Endodermal cell (in vitro differentiated cells): ENCODE measurements at regions not wholly inside any gene's neighbourhood (a gene's known extent, or its start where the extent isn't known, plus 50 kb on each side); places are given as distances from the start of the nearest gene placed in this dataset.
"Not testable (repeated sequence)": the region's sequence is repeated elsewhere in the genome, so short reads cannot be mapped to it uniquely, and the experiment has no call there.

Experiments used
- DNase-seq: peaks from one replicate; pipeline ENCODE4 v3.0.0-alpha.2; 2017
- H3K27ac ChIP-seq: 2 replicates; pipeline ENCODE4 v1.5.1; 2013; ENCODE audit warnings: mild to moderate bottlenecking, low read depth, low read length, moderate library complexity
- H3K27me3 ChIP-seq: 2 replicates; pipeline ENCODE4 v1.6.1; 2013; ENCODE audit warnings: mild to moderate bottlenecking, low read length, moderate library complexity; ENCODE audit not compliant: insufficient read depth, control insufficient read depth, poor library complexity, severe bottlenecking
- H3K36me3 ChIP-seq: 2 replicates; pipeline ENCODE4 v1.7.0; 2013; ENCODE audit warnings: mild to moderate bottlenecking, low read length, moderate library complexity; ENCODE audit not compliant: control insufficient read depth, insufficient read depth
- H3K4me1 ChIP-seq: one replicate; pipeline ENCODE4 v1.7.0; 2013; ENCODE audit warnings: low read length; ENCODE audit not compliant: control insufficient read depth, insufficient read depth
- H3K4me3 ChIP-seq: 2 replicates; pipeline ENCODE4 v1.5.1; 2013; ENCODE audit warnings: mild to moderate bottlenecking, low read length, moderate library complexity
- H3K9ac ChIP-seq: 2 replicates; pipeline ENCODE4 v1.6.1; 2013; ENCODE audit warnings: mild to moderate bottlenecking, low read length, moderate library complexity; ENCODE audit not compliant: poor library complexity, severe bottlenecking; ENCODE audit errors: extremely low read depth
- H3K9me3 ChIP-seq: 2 replicates; pipeline ENCODE4 v1.6.1; 2013; ENCODE audit warnings: mild to moderate bottlenecking, low read length, moderate library complexity; ENCODE audit not compliant: control insufficient read depth
- H3K27ac Mint-ChIP-seq: 2 replicates; pipeline ENCODE4 v1.8.0; 2020; ENCODE audit warnings: mixed read lengths
- H3K27me3 Mint-ChIP-seq: 2 replicates; pipeline ENCODE4 v1.8.0; 2021; ENCODE audit warnings: mild to moderate bottlenecking, mixed read lengths; ENCODE audit not compliant: insufficient read depth
- H3K36me3 Mint-ChIP-seq: 2 replicates; pipeline ENCODE4 v1.8.0; 2020; ENCODE audit warnings: low read depth, mixed read lengths
- H3K4me1 Mint-ChIP-seq: 2 replicates; pipeline ENCODE4 v1.8.0; 2020; ENCODE audit warnings: mixed read lengths
- H3K4me3 Mint-ChIP-seq: 2 replicates; pipeline ENCODE4 v1.8.0; 2020; ENCODE audit warnings: mild to moderate bottlenecking, moderate library complexity, mixed read lengths
- H3K9me3 Mint-ChIP-seq: 2 replicates; pipeline ENCODE4 v1.8.0; 2020; ENCODE audit warnings: mild to moderate bottlenecking, mixed read lengths
- WGBS, 2 experiments: methylation state at CpG; one replicate each; pipeline versions ENCODE4 v1.1.5 to v1.1.7; 2013; ENCODE audit warnings: missing lambda C conversion rate in 2 of 2, mixed read lengths in 1 of 2; ENCODE audit not compliant: insufficient coverage in 1 of 2, insufficient read length in 1 of 2; 5-methylcytosine and 5-hydroxymethylcytosine counted together
- TF ChIP-seq, protein P1 (sequence below): fragments of 200-600 bp; sonication (generic); conservative IDR thresholded peaks from 2 replicates; pipeline ENCODE4 v1.5.0; 2021; ENCODE audit warnings: antibody characterized with exemption, mild to moderate bottlenecking

DNA sequence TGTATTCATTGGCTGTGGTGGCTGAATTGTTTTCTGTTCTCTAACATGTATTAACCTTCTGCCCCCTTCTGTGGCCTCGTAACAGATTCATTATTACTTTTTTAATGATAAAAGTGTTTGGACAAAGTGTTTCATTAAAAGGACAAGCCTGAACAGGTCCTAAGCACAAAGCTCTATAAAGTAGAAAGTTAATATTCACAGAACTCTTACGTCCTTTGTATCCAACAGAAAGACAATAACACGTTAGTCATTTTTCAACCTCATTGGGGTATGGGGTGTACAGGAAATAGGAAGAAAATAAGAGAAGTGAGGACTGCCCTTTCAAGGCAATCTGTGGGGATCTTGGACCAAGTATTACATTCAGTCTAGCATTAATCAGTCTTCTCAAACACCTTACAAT lies 105.5 kb upstream of the RGPD4 start:
- no peaks in the 10 kb centered on the region for H3K4me1 ChIP-seq
- H3K4me3 ChIP-seq = no peak overlapping the region
- H3K36me3 ChIP-seq = no peaks in the 10 kb centered on the region
- 96% methylated on average over 3 of the region's 3 CpGs; no CpG with 5 or more reads in 1 of the 2 experiments for WGBS, 2 experiments
- H3K27me3 Mint-ChIP-seq = no peaks in the 10 kb centered on the region
- no peaks in the 10 kb centered on the region for H3K36me3 Mint-ChIP-seq
- no peaks in the 10 kb centered on the region for H3K9me3 ChIP-seq
- no peak overlapping the region for H3K27ac ChIP-seq
- H3K4me3 Mint-ChIP-seq = no peak overlapping the region
- H3K27ac Mint-ChIP-seq = no peak overlapping the region
- no peak for DNase-seq
- peaks cover 4% of the 10 kb centered on the region for H3K4me1 Mint-ChIP-seq
- TF ChIP-seq, protein P1, sequence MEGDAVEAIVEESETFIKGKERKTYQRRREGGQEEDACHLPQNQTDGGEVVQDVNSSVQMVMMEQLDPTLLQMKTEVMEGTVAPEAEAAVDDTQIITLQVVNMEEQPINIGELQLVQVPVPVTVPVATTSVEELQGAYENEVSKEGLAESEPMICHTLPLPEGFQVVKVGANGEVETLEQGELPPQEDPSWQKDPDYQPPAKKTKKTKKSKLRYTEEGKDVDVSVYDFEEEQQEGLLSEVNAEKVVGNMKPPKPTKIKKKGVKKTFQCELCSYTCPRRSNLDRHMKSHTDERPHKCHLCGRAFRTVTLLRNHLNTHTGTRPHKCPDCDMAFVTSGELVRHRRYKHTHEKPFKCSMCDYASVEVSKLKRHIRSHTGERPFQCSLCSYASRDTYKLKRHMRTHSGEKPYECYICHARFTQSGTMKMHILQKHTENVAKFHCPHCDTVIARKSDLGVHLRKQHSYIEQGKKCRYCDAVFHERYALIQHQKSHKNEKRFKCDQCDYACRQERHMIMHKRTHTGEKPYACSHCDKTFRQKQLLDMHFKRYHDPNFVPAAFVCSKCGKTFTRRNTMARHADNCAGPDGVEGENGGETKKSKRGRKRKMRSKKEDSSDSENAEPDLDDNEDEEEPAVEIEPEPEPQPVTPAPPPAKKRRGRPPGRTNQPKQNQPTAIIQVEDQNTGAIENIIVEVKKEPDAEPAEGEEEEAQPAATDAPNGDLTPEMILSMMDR = no peak
- H3K9me3 Mint-ChIP-seq = no peaks in the 10 kb centered on the region
- H3K27me3 ChIP-seq = no peaks in the 10 kb centered on the region
- H3K9ac ChIP-seq = no peak overlapping the region

DNA sequence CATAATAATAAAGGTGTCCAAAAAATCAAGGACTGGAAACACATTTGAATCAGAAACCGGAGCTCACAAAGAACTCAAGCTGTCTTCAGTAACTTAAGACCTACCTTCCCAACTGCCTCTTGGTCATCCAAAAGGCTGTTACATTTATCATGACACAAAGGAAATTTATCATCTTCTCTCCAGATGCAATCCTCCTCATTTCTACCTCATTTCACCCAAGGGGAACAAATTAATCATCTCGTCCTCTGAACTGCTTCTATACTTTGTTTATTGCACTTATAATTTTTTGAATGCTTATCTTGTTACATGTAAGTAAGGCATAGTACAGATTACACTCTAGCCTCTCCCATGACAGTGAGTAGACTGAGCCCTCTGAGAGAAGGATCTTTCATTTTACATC lies 105.1 kb upstream of the RGPD4 start:
- Histone ChIP-seq H3K4me1 (no peaks in the 10 kb centered on the region), H3K4me3 (no peak overlapping the region), H3K9me3 (no peaks in the 10 kb centered on the region), H3K27ac (no peak overlapping the region), H3K27me3 (no peaks in the 10 kb centered on the region), H3K9ac (no peak overlapping the region), H3K36me3 (no peaks in the 10 kb centered on the region)
- Mint-ChIP-seq H3K27ac (no peak overlapping the region), H3K4me3 (no peak overlapping the region), H3K9me3 (no peaks in the 10 kb centered on the region), H3K4me1 (peaks cover 4% of the 10 kb centered on the region), H3K36me3 (no peaks in the 10 kb centered on the region), H3K27me3 (no peaks in the 10 kb centered on the region)
- TF ChIP-seq, protein P1 = no peak
- 86 to 100% methylated on average over 1 to 2 of the region's 2 CpGs for WGBS, 2 experiments
- no peak for DNase-seq

DNA sequence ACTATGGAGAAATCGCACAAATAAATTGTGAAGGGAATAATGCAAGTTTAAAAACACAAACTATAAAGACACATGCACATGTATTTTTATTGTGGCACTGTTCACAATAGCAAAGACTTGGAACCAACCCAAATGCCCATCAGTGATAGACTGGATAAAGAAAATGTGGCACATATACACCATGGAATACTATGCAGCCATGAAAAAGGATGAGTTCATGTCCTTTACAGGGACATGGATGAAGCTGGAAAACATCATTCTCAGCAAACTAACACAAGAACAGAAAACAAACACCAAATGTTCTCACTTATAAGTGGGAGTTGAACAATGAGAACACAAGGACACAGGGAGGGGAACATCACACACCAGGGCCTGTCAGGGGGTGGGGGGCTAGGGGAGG lies 100.9 kb upstream of the RGPD4 start:
- H3K4me1 ChIP-seq, H3K9me3 ChIP-seq: not testable (repeated sequence)
- 100% methylated on average over 1 of the region's 1 CpG; no CpG with 5 or more reads in 1 of the 2 experiments for WGBS, 2 experiments

DNA sequence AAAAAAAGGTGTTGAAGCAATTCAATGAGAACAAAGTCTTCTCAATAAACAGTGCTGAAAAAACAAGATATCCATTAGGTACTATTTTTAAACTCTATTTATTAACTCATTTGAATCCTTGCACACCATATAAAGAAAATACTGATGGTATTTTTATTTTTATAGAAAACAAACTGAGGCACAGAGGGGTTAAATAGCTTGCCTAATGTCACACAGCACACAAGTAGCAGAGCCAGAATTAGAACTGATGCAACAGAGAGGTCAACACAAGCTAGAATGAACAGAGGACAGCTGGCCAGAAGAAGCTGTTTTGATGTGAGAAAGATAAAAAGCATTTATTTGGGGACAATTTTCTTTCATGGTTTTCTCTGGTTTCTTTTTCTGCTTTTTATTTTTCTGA lies 99.4 kb upstream of the RGPD4 start:
- Mint-ChIP-seq H3K36me3 (no peaks in the 10 kb centered on the region), H3K4me3 (no peak overlapping the region), H3K9me3 (no peaks in the 10 kb centered on the region), H3K27ac (no peak overlapping the region), H3K27me3 (no peaks in the 10 kb centered on the region), H3K4me1 (no peaks in the 10 kb centered on the region)
- no peak overlapping the region for H3K4me3 ChIP-seq
- no peaks in the 10 kb centered on the region for H3K27me3 ChIP-seq
- no peak overlapping the region for H3K9ac ChIP-seq
- H3K36me3 ChIP-seq = no peaks in the 10 kb centered on the region
- no peaks in the 10 kb centered on the region for H3K9me3 ChIP-seq
- TF ChIP-seq, protein P1 = no peak
- H3K27ac ChIP-seq = no peak overlapping the region
- no peaks in the 10 kb centered on the region for H3K4me1 ChIP-seq
- DNase-seq = no peak

More for the DNA sequence above, 100.9 kb upstream of the RGPD4 start:
- not testable (repeated sequence) for H3K27ac Mint-ChIP-seq, DNase-seq, H3K27ac ChIP-seq, H3K9ac ChIP-seq, H3K36me3 Mint-ChIP-seq, H3K4me3 Mint-ChIP-seq, H3K4me3 ChIP-seq, H3K36me3 ChIP-seq, H3K9me3 Mint-ChIP-seq, H3K27me3 ChIP-seq, H3K4me1 Mint-ChIP-seq, H3K27me3 Mint-ChIP-seq
